ENCODE measurements at regions not wholly inside any gene's neighbourhood (a gene's known extent, or its start where the extent isn't known, plus 50 kb on each side); places are given as distances from the start of the nearest gene placed in this dataset.
"Not testable (repeated sequence)": the region's sequence is repeated elsewhere in the genome, so short reads cannot be mapped to it uniquely, and the experiment has no call there.

DNA sequence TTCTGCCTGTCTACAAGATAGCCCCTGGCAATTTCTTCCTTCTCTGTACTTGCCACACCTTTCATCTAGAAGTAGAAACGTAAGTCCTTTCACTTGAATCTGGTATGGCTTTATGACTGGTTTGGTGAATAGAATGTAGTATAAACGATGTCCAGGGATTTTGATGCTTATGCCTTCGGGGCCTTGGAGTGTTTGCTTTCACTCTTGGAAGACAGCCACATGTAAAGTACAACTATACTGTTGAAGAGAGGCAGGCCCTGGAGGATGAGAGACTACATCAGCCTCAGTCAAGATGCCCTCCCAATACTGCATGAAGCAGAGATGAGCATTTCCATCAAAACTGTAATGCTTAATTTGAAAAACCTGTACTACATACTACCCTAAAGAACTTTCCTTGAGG is 553.8 kb upstream of the C9orf72 start:
- DNase-seq: no peak

DNA sequence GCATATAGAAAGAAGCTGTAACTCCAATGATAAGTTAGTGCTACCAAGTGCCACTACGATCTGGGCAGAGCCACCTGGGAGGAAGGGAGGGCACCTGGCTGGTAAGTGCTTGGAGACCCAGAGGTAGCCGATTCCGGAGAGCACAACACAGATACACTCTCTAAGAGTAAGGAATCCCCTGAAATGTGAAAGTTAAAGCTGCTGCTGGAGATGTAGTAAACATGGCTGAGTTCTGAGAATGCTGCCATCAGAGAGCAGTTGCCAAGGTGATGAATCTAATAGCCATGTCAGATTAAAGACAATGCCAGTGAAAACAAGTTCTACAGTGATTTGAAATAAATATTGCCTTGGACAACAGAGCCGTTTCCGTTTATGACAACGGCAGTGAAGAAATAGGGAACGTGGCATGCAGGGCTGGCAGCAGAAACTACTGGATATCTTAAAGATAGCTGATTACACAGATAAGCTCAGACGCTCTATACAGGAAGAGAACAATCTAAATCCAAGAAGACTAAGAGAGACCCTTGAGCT is 561.2 kb upstream of the C9orf72 start:
- DNase-seq: no peak

DNA sequence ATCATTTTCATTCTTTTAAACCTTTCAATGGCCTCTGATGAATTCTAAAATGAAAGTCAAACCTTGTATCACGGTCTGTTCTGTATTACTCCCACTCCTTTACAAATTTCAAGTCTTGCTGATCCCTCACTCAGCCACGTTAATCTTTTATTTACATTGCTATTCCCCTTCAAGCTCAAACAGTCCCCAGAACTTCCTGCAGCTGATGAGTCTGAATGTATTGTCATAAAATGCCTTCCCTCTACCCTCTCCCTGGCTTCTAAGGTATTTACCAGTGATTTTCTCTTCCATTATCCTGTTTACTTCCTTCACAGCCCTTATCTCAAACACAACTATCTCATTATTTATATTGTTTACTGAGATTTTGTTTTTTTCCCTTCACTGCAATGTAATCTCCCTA is 562.3 kb upstream of the C9orf72 start:
- DNase-seq: no peak

DNA sequence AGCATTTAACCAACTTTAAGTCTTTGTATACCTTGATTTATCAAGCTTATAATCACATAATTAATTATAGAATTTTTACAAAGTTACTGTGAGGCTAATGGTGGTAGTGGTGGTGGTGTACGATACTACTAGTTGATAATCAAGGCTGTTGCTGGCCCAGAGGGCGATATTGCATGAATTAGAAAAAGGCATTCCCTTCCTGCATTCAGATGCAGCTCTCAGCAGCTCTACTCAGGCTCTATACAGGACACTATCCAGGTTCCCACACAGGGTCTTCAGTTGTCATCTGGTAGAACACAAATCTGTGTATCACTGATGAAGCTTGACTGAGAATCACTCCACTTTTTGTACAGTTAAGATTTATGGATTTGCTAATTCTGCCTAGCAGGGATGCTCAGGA is 562.8 kb upstream of the C9orf72 start:
- no peak for DNase-seq

- DNase-seq: not testable (repeated sequence)
Measured at GRCh38 chr9:28147430-28147829, 574.1 kb upstream of the C9orf72 start.

- not testable (repeated sequence) for DNase-seq
Measured at GRCh38 chr9:28147923-28148597, 574.8 kb upstream of the C9orf72 start.

DNA sequence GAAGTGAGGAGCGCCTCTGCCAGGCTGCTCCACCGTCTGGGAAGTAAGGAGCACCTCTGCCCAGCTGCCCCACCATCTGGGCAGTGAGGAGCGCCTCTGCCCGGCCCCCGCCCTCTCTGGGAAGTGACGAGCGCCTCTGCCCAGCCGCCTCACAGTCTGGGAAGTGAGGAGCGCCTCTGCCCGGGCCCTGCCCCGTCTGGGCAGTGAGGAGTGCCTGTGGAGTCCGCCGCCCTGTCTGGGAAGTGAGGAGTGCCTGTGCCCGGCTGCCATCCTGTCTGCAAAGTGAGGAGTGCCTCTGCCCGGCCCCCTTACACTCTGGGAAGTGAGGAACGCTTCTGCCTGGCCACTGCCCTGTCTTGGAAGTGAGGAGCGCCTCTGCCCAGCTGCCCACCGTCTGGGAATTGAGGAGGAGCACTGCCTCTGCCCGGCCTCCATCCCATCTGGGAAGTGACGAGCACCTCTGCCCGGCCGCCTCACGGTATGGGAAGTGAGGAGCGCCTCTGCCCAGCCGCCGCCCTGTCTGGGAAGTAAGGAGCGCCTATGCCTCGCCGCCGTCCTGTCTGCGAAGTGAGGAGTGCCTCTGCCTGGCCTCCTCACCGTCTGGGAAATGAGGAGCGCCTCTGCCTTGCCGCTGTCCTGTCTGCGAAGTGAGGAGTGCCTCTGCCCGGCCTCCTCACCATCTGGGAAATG is 576.2 kb upstream of the C9orf72 start:
- DNase-seq: not testable (repeated sequence)

DNA sequence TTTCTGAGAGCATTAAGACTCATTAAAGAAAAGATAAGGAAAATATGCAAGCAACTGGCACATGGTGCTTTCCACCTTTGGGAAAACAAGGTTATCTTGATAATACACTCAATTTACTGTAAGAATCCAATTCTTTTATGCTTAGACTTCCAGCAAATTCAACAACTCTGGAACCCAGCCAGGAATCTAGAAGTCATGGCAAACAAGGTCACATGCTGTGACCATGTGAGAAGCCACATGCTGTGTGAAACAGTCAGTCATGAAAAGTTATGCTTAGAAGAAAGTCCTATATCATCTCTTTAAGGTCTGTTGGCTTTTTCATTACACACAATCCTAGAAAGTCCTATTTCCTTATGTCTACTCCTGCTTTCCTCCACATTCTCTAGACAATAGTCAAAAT is 581.8 kb upstream of the C9orf72 start:
- DNase-seq: no peak

- DNase-seq: no peak
Measured at GRCh38 chr9:28155671-28156070, 582.4 kb upstream of the C9orf72 start.

GRCh38 chr9:28158451-28158850 is 585.2 kb upstream of the C9orf72 start:
- no peak for DNase-seq

DNA sequence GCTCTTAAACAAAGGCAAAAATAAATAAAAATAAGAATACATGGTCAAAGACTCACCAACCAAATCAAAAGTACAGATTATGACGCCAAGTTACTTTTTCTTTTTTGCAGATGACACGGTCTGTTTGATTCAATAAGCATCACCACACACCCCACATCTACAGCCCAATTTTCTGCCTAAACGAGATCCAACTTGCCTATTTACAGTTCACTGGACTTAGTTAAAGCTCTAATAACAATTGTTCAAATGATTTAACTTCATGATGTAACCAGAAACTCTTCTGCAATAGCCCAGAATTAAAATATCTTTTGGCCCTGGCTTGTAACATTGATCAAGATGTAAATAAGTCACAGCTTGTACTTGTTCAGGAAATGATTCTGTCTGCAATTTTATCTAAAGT is 590.3 kb upstream of the C9orf72 start:
- DNase-seq: no peak

DNA sequence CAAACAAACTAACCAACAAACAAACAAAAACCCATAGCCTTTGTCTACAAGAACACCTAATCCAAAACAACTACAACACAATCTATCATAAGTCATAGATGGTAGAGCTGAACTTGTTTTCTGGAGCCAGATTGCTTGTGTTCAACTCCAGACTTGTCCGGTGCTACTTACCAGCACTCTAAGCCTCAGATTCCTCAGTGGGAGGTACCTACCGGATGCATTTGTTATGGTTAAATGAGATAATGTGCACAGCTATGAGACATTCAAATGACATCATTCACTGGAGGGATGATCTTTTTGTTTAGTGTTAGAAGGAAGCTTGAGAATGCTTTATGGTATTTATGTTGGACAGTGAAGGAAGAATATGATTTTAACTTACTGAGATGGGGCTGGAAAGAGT is 592.9 kb upstream of the C9orf72 start:
- DNase-seq: no peak

GRCh38 chr9:28177142-28177541 is 603.9 kb upstream of the C9orf72 start:
- DNase-seq: no peak

DNA sequence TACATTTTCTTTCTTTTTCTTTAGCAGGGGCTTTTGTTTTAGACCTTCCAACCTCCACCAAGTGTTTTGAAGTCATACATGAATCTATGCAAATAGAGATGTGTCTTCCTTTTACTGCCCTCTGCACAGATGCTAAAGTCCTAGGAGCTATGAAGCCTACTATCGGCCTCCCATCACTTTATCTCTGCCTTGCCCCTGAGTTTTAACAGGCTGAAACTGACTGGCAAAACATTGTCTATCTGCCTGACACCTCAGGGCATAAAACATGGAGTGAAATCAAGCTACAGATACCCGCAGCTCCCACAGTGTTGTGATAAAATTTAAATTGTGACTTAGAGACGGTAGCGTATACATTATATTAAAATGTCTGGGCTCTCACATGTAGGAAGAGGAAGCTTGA is 604.6 kb upstream of the C9orf72 start:
- no peak for DNase-seq

DNA sequence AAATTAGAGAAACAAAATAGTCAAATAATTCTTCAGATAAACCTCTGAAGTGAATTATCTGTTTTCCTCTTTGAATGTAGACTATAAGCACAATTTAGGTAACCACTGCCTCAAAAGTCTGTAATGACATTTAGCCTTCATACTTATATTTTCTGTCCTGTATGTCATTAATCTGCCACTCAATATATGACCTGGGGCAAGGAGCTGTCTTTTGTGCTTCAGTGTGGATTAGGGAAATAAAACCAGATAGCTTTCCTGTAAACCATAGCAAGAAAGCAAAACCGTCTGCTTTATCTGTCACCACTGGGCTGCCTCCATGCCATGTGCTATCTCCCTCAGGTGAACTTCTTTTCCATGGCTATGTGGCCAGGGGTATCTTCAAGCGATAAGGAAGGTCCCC is 606.6 kb upstream of the C9orf72 start:
- no peak for DNase-seq

GRCh38 chr9:28190981-28191380 is 617.7 kb upstream of the C9orf72 start:
- no peak for DNase-seq

- DNase-seq: no peak
Measured at GRCh38 chr9:28197653-28198052, 624.4 kb upstream of the C9orf72 start.

DNA sequence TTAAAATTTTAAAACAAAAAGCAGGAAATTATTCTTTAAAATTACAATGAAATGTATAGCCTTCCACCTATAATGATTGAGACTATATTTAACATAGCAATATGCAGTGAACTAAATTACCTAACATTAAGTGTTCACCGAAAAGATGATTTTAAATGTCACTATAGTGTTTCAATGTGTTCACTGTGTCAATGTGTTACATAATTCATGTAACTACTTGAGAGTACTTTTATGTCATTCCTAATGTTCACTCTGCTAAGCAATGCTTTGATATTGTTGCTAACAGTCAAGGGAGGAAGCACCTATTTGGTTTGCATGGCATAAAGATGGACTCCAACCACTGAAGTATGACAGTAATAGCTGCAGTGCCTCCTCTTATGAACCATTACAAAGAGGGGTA is 629.8 kb upstream of the C9orf72 start:
- DNase-seq: no peak

GRCh38 chr9:28206280-28206679 is 633.0 kb upstream of the C9orf72 start:
- no peak for DNase-seq

- DNase-seq: no peak
Measured at GRCh38 chr9:28207657-28208056, 634.4 kb upstream of the C9orf72 start.

GRCh38 chr9:28209130-28209529 is 635.8 kb upstream of the C9orf72 start:
- DNase-seq: no peak

GRCh38 chr9:28212979-28213378 is 639.7 kb upstream of the C9orf72 start:
- DNase-seq: no peak

DNA sequence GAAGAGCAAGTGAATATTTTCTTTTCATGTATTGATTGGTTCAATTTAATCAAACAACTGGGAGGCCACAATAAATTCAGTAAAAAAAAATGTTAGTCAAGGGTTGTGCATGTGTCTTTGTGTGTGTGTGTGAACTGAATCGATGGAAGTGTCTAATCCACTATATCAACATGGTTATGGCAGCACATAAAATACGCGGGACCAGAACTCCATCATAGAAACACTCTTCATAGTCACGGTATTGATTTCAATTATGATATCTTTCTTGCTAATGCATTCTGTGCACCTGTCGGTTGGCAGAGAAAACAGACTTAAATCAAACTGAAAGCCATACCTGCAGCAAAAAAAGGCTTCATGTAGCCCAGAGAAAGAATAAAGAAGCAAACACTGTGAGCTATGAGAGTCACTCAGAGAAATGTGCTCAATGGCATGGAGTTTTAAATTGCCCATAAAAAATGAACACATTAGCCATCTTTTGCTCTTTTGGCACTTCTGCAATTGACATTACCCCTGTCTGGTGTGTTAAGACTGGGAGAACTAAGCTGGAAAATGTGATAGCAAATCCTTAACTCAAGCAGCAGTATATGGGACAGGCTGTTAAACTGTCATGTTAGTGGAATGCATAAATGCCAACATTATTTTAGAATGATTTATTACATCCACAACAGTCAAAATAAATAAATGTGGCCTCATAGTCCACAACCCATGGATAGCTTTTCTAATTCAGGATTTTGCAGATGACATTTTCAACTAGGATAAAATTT is 642.4 kb upstream of the C9orf72 start:
- DNase-seq: no peak

- DNase-seq: no peak
Measured at GRCh38 chr9:28232686-28233085, 659.4 kb upstream of the C9orf72 start.

All from CD4-positive, alpha-beta T cell treated with Interferon alpha-2 for 1 hour (primary cell).